GM12874 (cell line): ENCODE measurements at regions not wholly inside any gene's neighbourhood (a gene's known extent, or its start where the extent isn't known, plus 50 kb on each side); places are given as distances from the start of the nearest gene placed in this dataset.

ENCODE experiments used
- TF ChIP-seq, protein P1 (sequence below): IDR thresholded peaks from 2 replicates; pipeline ENCODE4 v1.5.1; 2011; ENCODE audit warnings: low read depth, mild to moderate bottlenecking, control low read depth, low read length, moderate library complexity; ENCODE audit not compliant: insufficient read depth

DNA sequence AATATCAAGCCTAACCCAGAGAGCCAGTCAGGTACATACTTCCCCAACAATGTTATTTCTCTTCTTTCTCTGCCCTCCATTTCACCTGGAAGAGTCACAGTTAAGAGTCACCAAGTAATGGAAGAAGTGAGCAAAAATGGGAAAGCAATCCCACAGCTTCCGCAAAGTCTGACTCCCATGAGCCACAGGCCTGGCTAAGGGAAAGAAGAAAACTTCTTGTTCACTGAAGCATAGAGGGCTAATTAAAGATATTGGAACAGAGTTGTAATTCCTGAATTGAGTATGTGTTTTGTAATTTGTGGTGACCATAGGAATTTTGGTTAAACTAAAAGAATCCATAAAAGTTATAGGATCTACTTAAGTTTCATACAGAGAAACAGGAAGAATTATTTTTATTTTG lies 830.9 kb upstream of the PCDH20 start:
- TF ChIP-seq, protein P1, sequence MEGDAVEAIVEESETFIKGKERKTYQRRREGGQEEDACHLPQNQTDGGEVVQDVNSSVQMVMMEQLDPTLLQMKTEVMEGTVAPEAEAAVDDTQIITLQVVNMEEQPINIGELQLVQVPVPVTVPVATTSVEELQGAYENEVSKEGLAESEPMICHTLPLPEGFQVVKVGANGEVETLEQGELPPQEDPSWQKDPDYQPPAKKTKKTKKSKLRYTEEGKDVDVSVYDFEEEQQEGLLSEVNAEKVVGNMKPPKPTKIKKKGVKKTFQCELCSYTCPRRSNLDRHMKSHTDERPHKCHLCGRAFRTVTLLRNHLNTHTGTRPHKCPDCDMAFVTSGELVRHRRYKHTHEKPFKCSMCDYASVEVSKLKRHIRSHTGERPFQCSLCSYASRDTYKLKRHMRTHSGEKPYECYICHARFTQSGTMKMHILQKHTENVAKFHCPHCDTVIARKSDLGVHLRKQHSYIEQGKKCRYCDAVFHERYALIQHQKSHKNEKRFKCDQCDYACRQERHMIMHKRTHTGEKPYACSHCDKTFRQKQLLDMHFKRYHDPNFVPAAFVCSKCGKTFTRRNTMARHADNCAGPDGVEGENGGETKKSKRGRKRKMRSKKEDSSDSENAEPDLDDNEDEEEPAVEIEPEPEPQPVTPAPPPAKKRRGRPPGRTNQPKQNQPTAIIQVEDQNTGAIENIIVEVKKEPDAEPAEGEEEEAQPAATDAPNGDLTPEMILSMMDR: no peak

- TF ChIP-seq, protein P1: no peak
Measured at GRCh38 chr13:62243106-62243505, 827.5 kb upstream of the PCDH20 start.

DNA sequence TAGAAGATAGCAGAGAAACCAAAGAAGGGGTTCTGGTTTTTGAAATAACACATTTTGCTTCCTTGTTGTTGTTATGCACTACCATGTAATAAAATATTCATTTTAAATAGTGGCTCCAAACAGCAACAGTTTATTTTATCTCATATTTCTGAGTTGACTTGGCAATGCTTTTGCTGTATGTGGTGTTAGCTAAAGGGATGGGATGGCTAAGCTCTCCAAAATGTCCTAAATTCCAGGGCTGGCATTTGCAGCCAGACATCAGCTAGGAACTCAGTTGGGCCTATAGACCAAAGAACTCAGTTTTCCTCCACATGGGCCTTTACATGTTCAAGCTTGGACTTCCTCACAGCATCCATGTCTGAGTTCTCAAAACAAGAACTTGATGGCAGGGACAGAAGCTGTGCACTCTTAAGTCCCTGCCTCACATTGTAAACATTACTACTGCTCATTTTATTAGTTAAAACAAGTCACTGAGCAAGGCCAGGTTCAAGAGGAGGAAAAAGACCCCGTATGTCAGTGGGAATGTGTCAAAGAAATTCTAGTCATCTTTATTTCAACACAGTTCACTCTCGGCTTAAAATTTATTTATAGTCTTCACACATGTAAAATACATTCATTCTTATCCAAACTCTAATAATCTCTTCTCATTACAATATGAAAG lies 819.3 kb upstream of the PCDH20 start:
- TF ChIP-seq, protein P1: no peak

GRCh38 chr13:62210951-62211350 lies 795.3 kb upstream of the PCDH20 start:
- TF ChIP-seq, protein P1: no peak

- TF ChIP-seq, protein P1: no peak
Measured at GRCh38 chr13:62209529-62209928, 793.9 kb upstream of the PCDH20 start.

GRCh38 chr13:62207388-62207787 lies 791.7 kb upstream of the PCDH20 start:
- TF ChIP-seq, protein P1: no peak

- TF ChIP-seq, protein P1: no peak
Measured at GRCh38 chr13:62206165-62206564, 790.5 kb upstream of the PCDH20 start.
